SH-SY5Y (cell line): ENCODE measurements at regions not wholly inside any gene's neighbourhood (a gene's known extent, or its start where the extent isn't known, plus 50 kb on each side); places are given as distances from the start of the nearest gene placed in this dataset.
A peak's percentile ranks its signal among the peaks of the same experiment; 100 is the strongest.

Source experiments
- GATA2 ChIP-seq: IDR thresholded peaks from 2 replicates; pipeline ENCODE4 v1.6.1; 2011; ENCODE audit warnings: mild to moderate bottlenecking, low read depth, low read length
- GATA3 ChIP-seq: IDR thresholded peaks from 2 replicates; pipeline ENCODE4 v1.6.1; 2011; ENCODE audit warnings: low read depth, mild to moderate bottlenecking, low read length, moderate library complexity

- TF ChIP-seq GATA2 (peak; percentile 57; the same call in 1 of the 2 replicates), GATA3 (no peak)
Observed at GRCh38 chr6:43903739-43904290, 133.8 kb downstream of the VEGFA start.
